ENCODE measurements at regions not wholly inside any gene's neighbourhood (a gene's known extent, or its start where the extent isn't known, plus 50 kb on each side); places are given as distances from the start of the nearest gene placed in this dataset.
"Not testable (repeated sequence)": the region's sequence is repeated elsewhere in the genome, so short reads cannot be mapped to it uniquely, and the experiment has no call there.

- DNase-seq (ENCODE audit: low read depth in 2 of 2): no peak
Measured at GRCh38 chr17:77341069-77341541, 200.3 kb downstream of the SEC14L1 start.

GRCh38 chr17:77342656-77342990 is 201.9 kb downstream of the SEC14L1 start:
- not testable (repeated sequence) for DNase-seq (ENCODE audit: low read depth in 2 of 2)

GRCh38 chr17:77343031-77343800 is 202.4 kb downstream of the SEC14L1 start:
- no peak for DNase-seq (ENCODE audit: low read depth in 2 of 2)

GRCh38 chr17:77344038-77344437 is 203.3 kb downstream of the SEC14L1 start:
- DNase-seq (ENCODE audit: low read depth in 2 of 2): no peak

GRCh38 chr17:77345260-77345910 is 204.6 kb downstream of the SEC14L1 start:
- no peak for DNase-seq (ENCODE audit: low read depth in 2 of 2)

- DNase-seq (ENCODE audit: low read depth in 2 of 2): no peak
Measured at GRCh38 chr17:77346765-77347164, 206.0 kb downstream of the SEC14L1 start.

- DNase-seq (ENCODE audit: low read depth in 2 of 2): no peak
Measured at GRCh38 chr17:77347544-77347943, 206.8 kb downstream of the SEC14L1 start.

GRCh38 chr17:77349976-77350830 is 209.4 kb downstream of the SEC14L1 start:
- no peak for DNase-seq (ENCODE audit: low read depth in 2 of 2)

- no peak for DNase-seq (ENCODE audit: low read depth in 2 of 2)
Measured at GRCh38 chr17:77352441-77352840, 211.7 kb downstream of the SEC14L1 start.

- no peak for DNase-seq (ENCODE audit: low read depth in 2 of 2)
Measured at GRCh38 chr17:77352996-77353395, 212.2 kb downstream of the SEC14L1 start.

GRCh38 chr17:77353684-77354419 is 213.1 kb downstream of the SEC14L1 start:
- DNase-seq (ENCODE audit: low read depth in 2 of 2): no peak

- DNase-seq (ENCODE audit: low read depth in 2 of 2): no peak
Measured at GRCh38 chr17:77354420-77354669, 213.6 kb downstream of the SEC14L1 start.

- no peak for DNase-seq (ENCODE audit: low read depth in 2 of 2)
Measured at GRCh38 chr17:77354670-77355455, 214.1 kb downstream of the SEC14L1 start.

GRCh38 chr17:77356109-77356689 is 215.4 kb downstream of the SEC14L1 start:
- DNase-seq (ENCODE audit: low read depth in 2 of 2): no peak

- no peak for DNase-seq (ENCODE audit: low read depth in 2 of 2)
Measured at GRCh38 chr17:77356690-77357201, 216.0 kb downstream of the SEC14L1 start.

- DNase-seq (ENCODE audit: low read depth in 2 of 2): no peak
Measured at GRCh38 chr17:77358801-77359200, 218.0 kb downstream of the SEC14L1 start.

- no peak for DNase-seq (ENCODE audit: low read depth in 2 of 2)
Measured at GRCh38 chr17:77359236-77359635, 218.5 kb downstream of the SEC14L1 start.

GRCh38 chr17:77361986-77362620 is 221.3 kb downstream of the SEC14L1 start:
- no peak for DNase-seq (ENCODE audit: low read depth in 2 of 2)

GRCh38 chr17:77363821-77364361 is 223.1 kb downstream of the SEC14L1 start:
- no peak for DNase-seq (ENCODE audit: low read depth in 2 of 2)

- no peak for DNase-seq (ENCODE audit: low read depth in 2 of 2)
Measured at GRCh38 chr17:77364381-77364911, 223.7 kb downstream of the SEC14L1 start.
